Natural killer cell (primary cell): ENCODE measurements at regions not wholly inside any gene's neighbourhood (a gene's known extent, or its start where the extent isn't known, plus 50 kb on each side); places are given as distances from the start of the nearest gene placed in this dataset.

Experiments
- ATAC-seq, 3 donors: fragments of 150-1000 bp in 2 of 3; fragments of 200-7000 bp in 1 of 3; cut with Tn5 transposase; 1 replicate in 1 of 3; 2 replicates in 2 of 3; pipeline ENCODE4 v1.10.0; 2021; ENCODE audit warnings: mild to moderate bottlenecking in 2 of 3, moderate library complexity in 2 of 3
- DNase-seq, 2 donors: peaks; one replicate each; pipeline versions ENCODE4 v3.0.0 to v3.0.0-alpha.2; 2013 to 2021; ENCODE audit warnings: mixed read lengths in 1 of 2
- H3K27ac ChIP-seq: one replicate; pipeline ENCODE4 v1.5.1; 2013; ENCODE audit warnings: mild to moderate bottlenecking, low read length
- H3K27me3 ChIP-seq: one replicate; pipeline ENCODE4 v1.6.1; 2013; ENCODE audit warnings: low read length; ENCODE audit not compliant: control insufficient read depth, insufficient read depth
- H3K36me3 ChIP-seq: one replicate; pipeline ENCODE4 v1.6.1; 2013; ENCODE audit warnings: low read length; ENCODE audit not compliant: control insufficient read depth, insufficient read depth
- H3K4me1 ChIP-seq: one replicate; pipeline ENCODE4 v1.6.1; 2013; ENCODE audit warnings: low read length; ENCODE audit not compliant: control insufficient read depth, insufficient read depth
- H3K4me3 ChIP-seq: one replicate; pipeline ENCODE4 v1.5.1; 2013; ENCODE audit warnings: low read length
- H3K9me3 ChIP-seq: one replicate; pipeline ENCODE4 v1.6.1; 2013; ENCODE audit warnings: low read length; ENCODE audit not compliant: control insufficient read depth, insufficient read depth
- H3K27ac Mint-ChIP-seq, 2 donors: one replicate each; pipeline ENCODE4 v1.8.0; 2022; ENCODE audit warnings: mild to moderate bottlenecking in 2 of 2, mixed read lengths in 2 of 2, moderate library complexity in 1 of 2
- H3K27me3 Mint-ChIP-seq, 2 donors: one replicate each; pipeline ENCODE4 v1.8.0; 2022; ENCODE audit warnings: low read depth in 2 of 2, mixed read lengths in 2 of 2
- H3K36me3 Mint-ChIP-seq: one replicate; pipeline ENCODE4 v1.8.0; 2022; ENCODE audit warnings: mixed read lengths
- H3K4me1 Mint-ChIP-seq, 2 donors: one replicate each; pipeline ENCODE4 v1.8.0; 2022; ENCODE audit warnings: mixed read lengths in 2 of 2
- H3K4me3 Mint-ChIP-seq: one replicate; pipeline ENCODE4 v1.8.0; 2022; ENCODE audit warnings: mild to moderate bottlenecking, moderate library complexity, mixed read lengths
- H3K9me3 Mint-ChIP-seq, 2 donors: one replicate each; pipeline ENCODE4 v1.8.0; 2022; ENCODE audit warnings: mixed read lengths in 2 of 2
- WGBS: methylation state at CpG from one replicate; pipeline ENCODE4 v1.1.7; 2013; ENCODE audit warnings: missing lambda C conversion rate; ENCODE audit not compliant: insufficient coverage; 5-methylcytosine and 5-hydroxymethylcytosine counted together
- intact Hi-C: fragments of 100-400 bp; cut with micrococcal nuclease; formaldehyde crosslinking; loops from one replicate; pipeline ENCODE4 v1.14.2; 2022
- TF ChIP-seq, protein P1 (sequence below): fragments of 200-600 bp; IDR thresholded peaks from one replicate; pipeline ENCODE4 v1.8.0; 2022; ENCODE audit warnings: antibody characterized with exemption

DNA sequence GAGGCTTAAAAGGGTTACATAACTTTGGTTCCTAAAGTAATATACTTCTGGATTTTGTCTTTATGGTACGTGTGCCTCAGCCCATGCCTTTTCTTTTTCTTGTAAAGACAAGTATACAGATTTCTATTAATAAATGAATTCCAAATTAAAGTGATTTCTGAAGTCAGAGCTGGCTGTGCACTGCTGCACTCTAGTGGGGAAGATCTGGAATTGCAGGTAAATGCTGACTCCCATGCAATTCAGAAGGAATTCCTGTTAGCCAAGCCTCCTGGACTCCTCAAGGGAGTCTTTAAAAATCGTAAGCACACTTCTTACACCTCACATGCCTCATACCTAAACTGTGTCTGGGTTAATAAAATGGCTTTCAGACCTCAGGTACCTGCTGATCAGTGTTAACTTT, 118.4 kb upstream of the SLC7A1 start:
- Histone ChIP-seq H3K9me3 (peaks cover 7% of the 10 kb centered on the region), H3K27me3 (no peaks in the 10 kb centered on the region), H3K27ac (no peak overlapping the region), H3K36me3 (no peaks in the 10 kb centered on the region), H3K4me3 (no peak overlapping the region), H3K4me1 (no peaks in the 10 kb centered on the region)
- intact Hi-C loops: loop anchor here (1.0 kb wide), 1 partner anchor 206 kb away; no protein-coding TSS in a partner anchor
- Mint-ChIP-seq H3K27me3 (peaks cover 8 to 10% of the 10 kb centered on the region in 2 donors), H3K4me1 (no peaks in the 10 kb centered on the region), H3K9me3 (no peaks in the 10 kb centered on the region), H3K4me3 (no peak overlapping the region), H3K36me3 (no peaks in the 10 kb centered on the region), H3K27ac (no peak overlapping the region)
- TF ChIP-seq, protein P1, sequence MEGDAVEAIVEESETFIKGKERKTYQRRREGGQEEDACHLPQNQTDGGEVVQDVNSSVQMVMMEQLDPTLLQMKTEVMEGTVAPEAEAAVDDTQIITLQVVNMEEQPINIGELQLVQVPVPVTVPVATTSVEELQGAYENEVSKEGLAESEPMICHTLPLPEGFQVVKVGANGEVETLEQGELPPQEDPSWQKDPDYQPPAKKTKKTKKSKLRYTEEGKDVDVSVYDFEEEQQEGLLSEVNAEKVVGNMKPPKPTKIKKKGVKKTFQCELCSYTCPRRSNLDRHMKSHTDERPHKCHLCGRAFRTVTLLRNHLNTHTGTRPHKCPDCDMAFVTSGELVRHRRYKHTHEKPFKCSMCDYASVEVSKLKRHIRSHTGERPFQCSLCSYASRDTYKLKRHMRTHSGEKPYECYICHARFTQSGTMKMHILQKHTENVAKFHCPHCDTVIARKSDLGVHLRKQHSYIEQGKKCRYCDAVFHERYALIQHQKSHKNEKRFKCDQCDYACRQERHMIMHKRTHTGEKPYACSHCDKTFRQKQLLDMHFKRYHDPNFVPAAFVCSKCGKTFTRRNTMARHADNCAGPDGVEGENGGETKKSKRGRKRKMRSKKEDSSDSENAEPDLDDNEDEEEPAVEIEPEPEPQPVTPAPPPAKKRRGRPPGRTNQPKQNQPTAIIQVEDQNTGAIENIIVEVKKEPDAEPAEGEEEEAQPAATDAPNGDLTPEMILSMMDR: peak; percentile 59
- ATAC-seq: no peak
- peak in 1 of 2 donors; percentile 33 for DNase-seq
- 64% methylated on average over 1 of the region's 2 CpGs for WGBS

DNA sequence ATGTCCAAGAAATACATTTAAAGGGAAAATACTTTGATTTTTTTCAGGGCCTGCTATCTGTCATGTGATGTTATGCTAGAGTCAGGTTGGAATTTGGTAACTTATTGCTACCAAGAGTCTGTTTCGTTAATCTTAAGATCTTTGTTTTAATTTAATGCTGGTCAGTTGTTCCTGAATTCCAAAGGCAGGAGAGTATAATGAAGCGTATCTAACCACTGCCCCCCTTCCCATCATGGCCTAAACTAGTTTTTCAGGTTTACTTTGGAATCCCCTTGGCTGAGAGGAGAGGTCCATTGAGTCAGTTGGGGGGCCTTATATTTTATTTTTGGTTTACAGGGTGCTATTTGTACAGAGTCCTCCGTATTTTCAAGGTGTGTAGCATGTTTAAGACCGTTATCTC, 116.3 kb upstream of the SLC7A1 start:
- no peak for DNase-seq
- H3K4me3 ChIP-seq: no peak overlapping the region
- no peaks in the 10 kb centered on the region for H3K36me3 ChIP-seq
- no peaks in the 10 kb centered on the region for H3K27me3 ChIP-seq
- peaks cover 7% of the 10 kb centered on the region for H3K9me3 ChIP-seq
- Mint-ChIP-seq H3K27ac (no peak overlapping the region), H3K4me3 (no peak overlapping the region), H3K27me3 (peaks cover 0 to 5% of the 10 kb centered on the region in 2 donors), H3K9me3 (no peaks in the 10 kb centered on the region), H3K36me3 (no peaks in the 10 kb centered on the region), H3K4me1 (no peaks in the 10 kb centered on the region)
- no peak for ATAC-seq
- TF ChIP-seq, protein P1: no peak
- H3K27ac ChIP-seq: no peak overlapping the region
- 86% methylated on average over 3 of the region's 4 CpGs for WGBS
- H3K4me1 ChIP-seq: no peaks in the 10 kb centered on the region
- intact Hi-C loops: no loop called here

DNA sequence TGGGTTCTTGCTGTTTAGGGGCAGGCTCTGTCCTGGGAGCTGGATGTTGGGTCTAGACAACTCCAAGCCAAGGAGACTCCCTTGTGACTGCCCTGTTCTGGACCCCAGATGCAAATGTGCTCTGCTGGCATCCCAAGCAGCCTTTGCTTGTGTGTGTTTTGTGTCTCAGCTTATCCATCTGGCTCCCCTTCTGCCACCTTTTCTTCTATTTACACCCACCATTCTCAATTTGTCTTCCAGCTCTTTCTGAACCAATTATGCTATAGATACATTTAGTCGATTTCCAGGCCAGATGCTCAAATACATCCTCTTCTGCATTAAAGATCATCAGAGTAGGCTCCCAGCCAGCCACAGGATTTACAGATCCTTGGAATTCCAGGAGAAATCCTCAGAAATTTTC, 115.0 kb upstream of the SLC7A1 start:
- TF ChIP-seq, protein P1: no peak
- WGBS: 83% methylated on average over 1 of the region's 1 CpG
- no peaks in the 10 kb centered on the region for H3K36me3 Mint-ChIP-seq
- H3K4me3 ChIP-seq: no peak overlapping the region
- H3K9me3 ChIP-seq: peaks cover 7% of the 10 kb centered on the region
- H3K27ac Mint-ChIP-seq: no peak overlapping the region
- H3K27ac ChIP-seq: no peak overlapping the region
- intact Hi-C loops: no loop called here
- no peaks in the 10 kb centered on the region for H3K9me3 Mint-ChIP-seq
- peaks cover 0 to 5% of the 10 kb centered on the region in 2 donors for H3K27me3 Mint-ChIP-seq
- H3K27me3 ChIP-seq: no peaks in the 10 kb centered on the region
- DNase-seq (no peak), ATAC-seq (no peak)
- H3K4me3 Mint-ChIP-seq: no peak overlapping the region
- no peaks in the 10 kb centered on the region for H3K4me1 ChIP-seq
- no peaks in the 10 kb centered on the region for H3K36me3 ChIP-seq
- H3K4me1 Mint-ChIP-seq: no peaks in the 10 kb centered on the region

DNA sequence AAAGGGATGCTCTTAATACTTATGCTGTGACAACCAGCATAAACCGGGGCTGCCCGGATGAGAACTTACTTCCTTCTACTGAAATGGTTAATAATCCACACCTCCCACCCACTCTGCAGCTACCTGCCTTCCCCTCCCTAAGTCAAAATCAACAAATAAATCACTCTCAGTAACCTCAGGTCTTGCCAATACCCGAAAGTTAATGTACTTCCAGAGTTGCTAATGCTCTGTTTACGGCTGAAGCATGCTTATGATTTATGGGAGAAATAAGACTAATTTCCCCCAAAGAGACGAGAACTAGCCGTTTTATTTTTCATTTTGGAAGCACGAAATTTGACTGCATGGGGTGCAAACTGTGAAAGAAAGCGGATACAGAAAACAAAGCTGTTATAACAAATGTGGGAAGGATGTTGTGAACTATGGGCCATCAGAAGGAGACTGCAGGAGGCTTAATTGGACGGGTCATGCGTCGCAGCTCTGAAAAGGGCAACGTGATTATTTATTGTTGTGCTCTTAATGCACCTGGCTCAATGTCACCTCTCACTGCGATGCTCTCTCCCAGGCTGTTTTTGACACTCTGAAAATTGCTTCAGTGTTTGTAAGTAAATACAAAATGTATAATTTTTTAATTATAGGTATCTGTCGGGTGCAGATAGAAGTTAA, 114.0 kb upstream of the SLC7A1 start:
- WGBS: 83% methylated on average over 13 of the region's 14 CpGs
- H3K4me3 Mint-ChIP-seq: no peak overlapping the region
- Histone ChIP-seq H3K4me3 (no peak overlapping the region), H3K27ac (no peak overlapping the region), H3K27me3 (no peaks in the 10 kb centered on the region), H3K9me3 (peaks cover 7% of the 10 kb centered on the region), H3K4me1 (no peaks in the 10 kb centered on the region), H3K36me3 (no peaks in the 10 kb centered on the region)
- DNase-seq (no peak), ATAC-seq (no peak)
- TF ChIP-seq, protein P1: no peak
- no peaks in the 10 kb centered on the region for H3K4me1 Mint-ChIP-seq
- no peak overlapping the region for H3K27ac Mint-ChIP-seq
- peaks cover 0 to 5% of the 10 kb centered on the region in 2 donors for H3K27me3 Mint-ChIP-seq
- no peaks in the 10 kb centered on the region for H3K36me3 Mint-ChIP-seq
- intact Hi-C loops: no loop called here
- H3K9me3 Mint-ChIP-seq: no peaks in the 10 kb centered on the region
